Progenitor cell of endocrine pancreas (in vitro differentiated cells): ENCODE measurements at regions not wholly inside any gene's neighbourhood (a gene's known extent, or its start where the extent isn't known, plus 50 kb on each side); places are given as distances from the start of the nearest gene placed in this dataset.
"Not testable (repeated sequence)": the region's sequence is repeated elsewhere in the genome, so short reads cannot be mapped to it uniquely, and the experiment has no call there.

Experiments used
- DNase-seq: peaks from one replicate; pipeline ENCODE4 v3.0.0; 2021; ENCODE audit warnings: low spot score; ENCODE audit not compliant: unreplicated experiment
- H3K27ac Mint-ChIP-seq: 2 replicates; pipeline ENCODE4 v1.8.0; 2021; ENCODE audit warnings: mild to moderate bottlenecking, moderate library complexity, mixed read lengths
- H3K27me3 Mint-ChIP-seq: 2 replicates; pipeline ENCODE4 v1.8.0; 2021; ENCODE audit warnings: mixed read lengths
- H3K36me3 Mint-ChIP-seq: 2 replicates; pipeline ENCODE4 v1.8.0; 2022; ENCODE audit warnings: mixed read lengths; ENCODE audit not compliant: insufficient read depth
- H3K4me1 Mint-ChIP-seq: 2 replicates; pipeline ENCODE4 v1.8.0; 2021; ENCODE audit warnings: low read depth, mixed read lengths
- H3K4me3 Mint-ChIP-seq: 2 replicates; pipeline ENCODE4 v1.8.0; 2021; ENCODE audit warnings: low read depth, mild to moderate bottlenecking, moderate library complexity, mixed read lengths
- H3K9me3 Mint-ChIP-seq: 2 replicates; pipeline ENCODE4 v1.8.0; 2021; ENCODE audit warnings: low read depth, mixed read lengths
- CTCF ChIP-seq: fragments of 200-600 bp; sonication (generic); IDR thresholded peaks from one replicate; pipeline ENCODE4 v1.5.0; 2021; ENCODE audit warnings: antibody characterized with exemption, mild to moderate bottlenecking; ENCODE audit not compliant: unreplicated experiment

- Mint-ChIP-seq H3K4me1 (no peaks in the 10 kb centered on the region), H3K36me3 (no peaks in the 10 kb centered on the region), H3K9me3 (peaks cover 5% of the 10 kb centered on the region), H3K27ac (no peak overlapping the region), H3K27me3 (no peaks in the 10 kb centered on the region), H3K4me3 (no peak overlapping the region)
- DNase-seq: no peak
- TF ChIP-seq CTCF: no peak
These were observed 239.7 kb upstream of the BTG1 start for GRCh38 chr12:92385296-92385695.

- Mint-ChIP-seq H3K9me3 (peaks cover 5% of the 10 kb centered on the region), H3K4me3 (no peak overlapping the region), H3K36me3 (no peaks in the 10 kb centered on the region), H3K4me1 (no peaks in the 10 kb centered on the region), H3K27ac (no peak overlapping the region), H3K27me3 (no peaks in the 10 kb centered on the region)
- no peak for DNase-seq
- TF ChIP-seq CTCF: no peak
These were observed 238.9 kb upstream of the BTG1 start for GRCh38 chr12:92384571-92384970.

- H3K36me3 Mint-ChIP-seq: no peaks in the 10 kb centered on the region
- no peaks in the 10 kb centered on the region for H3K27me3 Mint-ChIP-seq
- no peak overlapping the region for H3K4me3 Mint-ChIP-seq
- DNase-seq: no peak
- H3K27ac Mint-ChIP-seq: no peak overlapping the region
- peaks cover 5% of the 10 kb centered on the region for H3K9me3 Mint-ChIP-seq
- H3K4me1 Mint-ChIP-seq: no peaks in the 10 kb centered on the region
- TF ChIP-seq CTCF: no peak
These were observed 236.8 kb upstream of the BTG1 start for GRCh38 chr12:92382383-92382878.

- Mint-ChIP-seq H3K27ac (no peak overlapping the region), H3K4me3 (no peak overlapping the region), H3K9me3 (peaks cover 5% of the 10 kb centered on the region), H3K36me3 (no peaks in the 10 kb centered on the region), H3K27me3 (no peaks in the 10 kb centered on the region), H3K4me1 (no peaks in the 10 kb centered on the region)
- TF ChIP-seq CTCF: no peak
- DNase-seq: no peak
These were observed 236.2 kb upstream of the BTG1 start for GRCh38 chr12:92381856-92382255.

- no peaks in the 10 kb centered on the region for H3K9me3 Mint-ChIP-seq
- H3K36me3 Mint-ChIP-seq: no peaks in the 10 kb centered on the region
- DNase-seq: no peak
- peaks cover 2% of the 10 kb centered on the region for H3K4me1 Mint-ChIP-seq
- TF ChIP-seq CTCF: no peak
- H3K27me3 Mint-ChIP-seq: no peaks in the 10 kb centered on the region
- no peak overlapping the region for H3K27ac Mint-ChIP-seq
- no peak overlapping the region for H3K4me3 Mint-ChIP-seq
These were observed 233.2 kb upstream of the BTG1 start for GRCh38 chr12:92378682-92379479.

DNA sequence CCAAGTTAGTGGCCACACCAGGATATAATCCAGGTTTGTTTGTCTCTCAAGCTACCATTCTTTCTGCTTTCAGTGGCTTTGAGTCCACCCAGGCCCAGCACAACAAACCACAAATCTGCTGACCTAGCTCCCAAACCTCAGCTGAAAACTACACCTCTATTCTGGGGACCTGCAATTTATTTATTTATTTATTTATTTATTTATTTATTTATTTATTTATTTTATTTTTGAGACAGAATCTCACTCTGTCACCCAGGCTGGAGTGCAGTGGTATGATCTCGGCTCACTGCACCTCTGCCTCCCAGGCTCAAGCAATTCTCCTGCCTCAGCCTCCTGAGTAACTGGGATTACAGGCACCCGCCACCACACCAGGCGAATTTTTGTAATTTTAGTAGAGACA is 229.9 kb upstream of the BTG1 start:
- H3K4me3 Mint-ChIP-seq, H3K36me3 Mint-ChIP-seq, H3K9me3 Mint-ChIP-seq, DNase-seq, H3K4me1 Mint-ChIP-seq, H3K27ac Mint-ChIP-seq, H3K27me3 Mint-ChIP-seq: not testable (repeated sequence)
